H4 (cell line): ENCODE measurements at regions not wholly inside any gene's neighbourhood (a gene's known extent, or its start where the extent isn't known, plus 50 kb on each side); places are given as distances from the start of the nearest gene placed in this dataset.

Source experiments
- DNase-seq: peaks from one replicate; pipeline ENCODE4 v3.0.0-alpha.2; 2015; ENCODE audit warnings: low spot score

DNA sequence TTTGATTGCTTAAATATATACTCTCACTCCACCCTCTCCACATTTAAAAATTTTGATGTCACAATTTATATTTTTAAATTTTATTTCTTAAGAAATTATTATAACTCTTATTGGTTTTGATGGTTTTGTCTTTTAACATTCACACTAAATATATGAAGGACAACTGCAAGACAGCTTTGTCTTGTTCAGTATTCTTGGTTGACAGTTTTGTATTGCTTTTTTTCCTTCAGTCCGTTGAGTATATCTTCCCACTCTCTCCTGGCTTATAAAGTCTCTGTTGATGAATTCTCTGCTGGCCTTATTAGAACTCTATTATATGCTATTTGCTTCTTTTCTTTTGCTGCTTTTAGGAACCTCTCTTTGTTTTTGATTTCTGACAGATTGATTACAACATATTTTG is 392.2 kb downstream of the C6orf118 start:
- DNase-seq, result no peak

GRCh38 chr6:164916087-164916486 is 393.3 kb downstream of the C6orf118 start:
- no peak for DNase-seq

- no peak for DNase-seq
These were observed 397.4 kb downstream of the C6orf118 start for GRCh38 chr6:164911873-164912580.

- DNase-seq, result no peak
These were observed 398.3 kb downstream of the C6orf118 start for GRCh38 chr6:164911151-164911550.

DNA sequence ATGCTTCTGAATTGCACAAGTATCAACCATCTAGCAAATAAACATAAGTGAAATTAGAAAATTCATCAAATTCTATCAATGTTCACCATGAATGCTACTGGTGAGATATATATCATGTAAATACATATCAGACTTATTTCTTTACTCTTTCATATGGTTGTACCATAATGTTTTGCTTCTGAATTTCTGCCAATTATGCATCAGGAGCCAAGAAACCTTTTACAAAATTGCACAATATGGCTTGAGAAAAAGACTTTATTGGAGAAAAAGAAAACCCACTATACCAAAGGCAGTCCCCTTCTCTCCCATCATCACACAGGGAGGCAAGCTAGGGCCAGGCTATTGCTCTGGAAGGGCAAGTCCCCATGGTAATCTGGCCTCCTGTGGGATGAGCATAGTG is 402.6 kb downstream of the C6orf118 start:
- no peak for DNase-seq

DNA sequence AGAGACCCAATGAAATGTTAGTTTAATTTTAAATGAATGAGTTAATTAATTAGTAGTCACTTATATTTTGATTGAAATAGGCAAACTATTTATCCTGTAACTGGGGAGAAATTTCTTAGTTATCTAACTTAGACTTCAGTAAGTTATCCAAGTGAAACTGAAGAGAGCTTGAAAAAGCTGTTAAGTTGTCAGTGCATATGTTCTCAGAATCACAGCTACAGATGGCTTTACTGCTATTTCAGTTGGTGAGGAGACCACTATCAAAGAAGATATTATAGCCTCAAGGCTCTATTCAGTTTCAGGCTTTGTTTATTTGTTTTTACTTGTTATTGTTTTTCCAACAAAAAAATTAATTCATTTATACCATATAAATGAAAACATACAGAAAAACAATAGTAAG is 404.1 kb downstream of the C6orf118 start:
- no peak for DNase-seq

- no peak for DNase-seq
These were observed 411.0 kb downstream of the C6orf118 start for GRCh38 chr6:164898412-164898811.

DNA sequence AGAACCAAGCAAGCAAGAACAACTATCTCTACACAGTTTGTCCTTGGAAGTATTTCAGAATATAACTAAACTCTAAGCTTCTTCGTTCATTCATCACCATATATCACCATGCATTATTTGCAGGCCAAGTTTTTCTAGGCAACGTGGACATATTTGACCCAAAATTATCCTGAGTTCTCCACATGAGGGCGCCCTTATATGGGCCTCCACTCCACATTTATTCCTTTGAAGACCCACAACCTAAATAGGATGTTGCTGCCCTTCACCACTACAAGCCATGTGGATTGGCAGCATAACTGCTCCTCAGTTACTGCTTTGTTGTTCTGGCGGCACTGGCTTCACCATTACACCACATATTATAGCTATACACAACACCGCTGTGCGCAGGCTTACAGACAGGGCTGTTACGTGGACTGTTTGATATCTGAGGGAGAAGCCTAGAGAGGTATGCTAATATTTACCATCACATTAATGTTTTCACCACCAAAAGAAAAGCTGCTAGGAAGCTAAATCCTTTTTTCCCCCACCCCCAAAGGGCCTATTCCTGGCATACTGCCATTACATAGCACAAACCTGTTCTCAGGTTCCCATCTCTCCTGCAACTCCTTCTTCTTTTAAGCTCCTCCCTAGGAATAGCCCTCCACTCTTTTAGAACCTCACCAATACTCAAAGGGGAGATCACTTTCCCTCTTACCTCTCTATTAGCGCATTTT is 411.7 kb downstream of the C6orf118 start:
- DNase-seq, result no peak

GRCh38 chr6:164889980-164890379 is 419.4 kb downstream of the C6orf118 start:
- no peak for DNase-seq

- DNase-seq, result no peak
These were observed 421.7 kb downstream of the C6orf118 start for GRCh38 chr6:164887660-164888059.

DNA sequence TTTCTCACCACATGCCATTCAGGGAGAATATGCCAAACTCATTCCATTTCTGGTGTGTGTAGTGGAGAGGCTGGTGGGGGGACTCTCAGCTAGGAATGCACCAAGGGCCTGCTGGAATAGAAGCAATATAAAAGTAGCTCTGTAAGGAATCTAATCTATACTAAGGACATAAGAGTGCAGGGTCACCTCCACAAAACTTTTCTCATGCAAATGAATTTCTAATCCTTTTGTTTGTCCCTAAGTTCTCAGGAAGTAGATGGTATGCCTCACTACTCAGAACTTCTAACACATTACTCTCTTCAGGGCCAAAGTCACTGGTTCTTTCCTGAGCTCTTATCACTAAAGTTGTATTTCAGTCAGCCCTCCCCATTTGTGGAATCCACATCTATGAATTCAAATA is 427.2 kb downstream of the C6orf118 start:
- no peak for DNase-seq

DNA sequence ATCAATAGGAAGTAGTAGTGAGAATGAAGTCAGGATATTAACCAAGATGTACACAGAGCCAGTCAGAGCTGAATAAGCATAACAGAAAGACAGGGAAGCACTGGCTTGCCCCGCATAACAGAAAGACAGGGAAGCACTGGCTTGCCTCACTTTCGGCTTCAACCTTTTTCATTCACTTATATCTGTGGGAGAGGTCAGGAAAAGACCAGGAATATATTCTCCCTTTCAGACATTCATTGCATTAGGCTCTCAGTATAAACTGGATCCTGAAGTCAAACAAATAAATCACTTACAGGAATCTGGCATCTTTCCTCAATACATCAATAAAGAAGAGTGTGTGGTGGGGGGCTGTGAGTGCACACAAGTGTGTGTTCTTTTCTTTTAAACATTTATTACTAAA is 437.6 kb downstream of the C6orf118 start:
- DNase-seq, result no peak

DNA sequence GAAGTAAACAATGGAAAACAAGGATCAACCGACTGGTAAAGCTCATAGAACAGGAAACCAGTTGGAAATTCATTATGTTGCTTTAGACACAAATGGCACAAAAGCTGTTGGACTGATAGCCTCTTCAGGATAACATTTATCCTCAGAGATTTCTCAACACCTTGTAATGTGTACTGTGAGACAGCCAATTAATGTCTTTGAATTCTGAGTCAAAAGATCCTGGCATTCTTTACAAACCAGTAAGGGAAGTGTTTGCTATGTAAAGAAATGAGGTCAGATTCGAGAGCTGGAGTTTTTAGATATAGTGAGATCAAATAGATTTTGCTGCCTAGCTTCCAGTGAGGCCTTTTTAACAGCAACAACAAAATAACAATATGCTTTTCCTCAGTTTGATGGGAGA is 439.2 kb downstream of the C6orf118 start:
- no peak for DNase-seq

DNA sequence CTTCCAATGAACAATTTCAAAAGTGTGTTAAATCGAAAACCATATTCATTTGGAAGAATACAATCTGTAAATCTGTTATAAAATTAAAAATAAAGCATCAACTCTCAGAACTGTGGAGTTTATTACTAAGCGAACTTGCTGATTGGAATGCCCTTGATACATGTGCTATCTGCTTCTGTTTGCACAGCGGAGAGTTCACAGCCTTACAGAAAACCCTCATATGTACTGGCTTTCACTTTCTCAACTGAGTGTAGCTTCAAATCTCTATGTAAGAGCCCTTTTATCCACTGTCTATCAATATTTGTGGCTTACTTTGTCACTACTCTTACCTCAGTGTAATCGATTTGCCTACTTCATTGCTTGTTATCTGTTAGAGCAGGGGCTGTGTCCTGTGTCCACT is 447.4 kb downstream of the C6orf118 start:
- no peak for DNase-seq

DNA sequence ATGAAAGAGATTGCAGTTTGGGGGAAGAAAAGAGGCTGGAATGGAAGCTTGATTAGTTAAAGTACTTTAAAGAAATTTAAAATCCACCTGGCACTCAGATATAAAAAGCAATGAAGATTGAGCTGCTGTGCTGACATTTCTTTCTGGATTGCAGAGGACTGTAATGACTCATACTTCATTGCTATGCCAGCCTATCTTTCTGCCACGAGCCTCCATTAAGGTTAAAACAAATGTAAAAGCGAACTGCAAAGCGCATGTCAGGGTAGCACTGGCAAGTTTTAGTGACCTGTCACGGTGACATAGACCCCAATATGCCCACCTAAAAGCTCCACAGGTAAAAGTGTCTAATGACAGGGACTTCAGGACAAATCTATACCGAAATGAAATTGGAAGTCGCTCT is 449.6 kb downstream of the C6orf118 start:
- DNase-seq, result no peak

DNA sequence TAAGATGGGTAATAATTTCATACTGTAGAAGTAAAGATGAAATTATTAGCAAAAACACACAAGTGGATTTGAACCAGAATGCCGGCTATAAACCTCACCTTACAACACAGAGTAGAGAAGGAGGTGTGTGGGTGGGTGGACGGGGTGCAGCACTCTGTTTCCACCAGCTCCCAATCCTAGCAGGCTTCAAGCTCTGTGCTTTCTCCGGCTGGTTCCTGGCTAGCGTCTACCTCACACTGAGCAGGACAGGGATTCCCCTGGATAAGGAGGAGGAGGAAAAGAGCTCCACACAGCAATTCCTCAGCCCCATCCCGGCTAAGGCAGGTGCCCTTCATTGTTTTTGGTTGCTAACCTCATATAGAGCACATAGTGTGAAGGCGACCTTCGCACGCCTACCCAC is 453.3 kb downstream of the C6orf118 start:
- DNase-seq, result no peak

- DNase-seq, result no peak
These were observed 454.1 kb downstream of the C6orf118 start for GRCh38 chr6:164855281-164855680.

- no peak for DNase-seq
These were observed 454.9 kb downstream of the C6orf118 start for GRCh38 chr6:164854526-164854925.

GRCh38 chr6:164845773-164846172 is 463.6 kb downstream of the C6orf118 start:
- no peak for DNase-seq

- DNase-seq, result no peak
These were observed 467.3 kb downstream of the C6orf118 start for GRCh38 chr6:164842085-164842484.

DNA sequence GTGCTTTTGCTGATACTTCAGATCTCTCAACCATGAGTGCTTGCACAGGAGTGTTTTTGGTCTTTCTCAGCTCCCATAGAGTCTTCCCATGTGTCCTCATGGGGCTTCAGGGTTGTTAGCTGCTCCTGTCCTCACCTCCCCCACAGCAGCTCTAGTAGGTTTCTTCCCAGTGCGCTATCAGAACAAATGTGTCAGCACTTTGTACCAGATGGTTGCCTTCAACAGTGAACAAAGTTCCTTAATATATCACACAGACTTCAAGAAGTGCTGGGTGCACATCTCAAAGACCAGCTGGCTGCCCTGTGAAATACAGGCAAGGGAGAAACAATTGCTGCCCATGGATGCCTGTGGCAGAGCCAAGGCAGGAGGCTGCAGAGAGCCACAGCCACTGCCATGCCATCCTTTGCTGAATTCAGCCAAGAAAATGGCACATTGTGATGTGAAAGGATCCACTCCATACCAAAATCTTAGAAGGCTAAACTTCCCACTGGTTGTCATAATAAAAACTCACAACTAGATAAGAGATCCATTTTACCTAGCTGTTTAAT is 471.3 kb downstream of the C6orf118 start:
- no peak for DNase-seq

GRCh38 chr6:164836486-164836885 is 472.9 kb downstream of the C6orf118 start:
- DNase-seq, result no peak

GRCh38 chr6:164832410-164832809 is 477.0 kb downstream of the C6orf118 start:
- no peak for DNase-seq
